COLO829 (cell line): ENCODE measurements at regions not wholly inside any gene's neighbourhood (a gene's known extent, or its start where the extent isn't known, plus 50 kb on each side); places are given as distances from the start of the nearest gene placed in this dataset.
"Not testable (repeated sequence)": the region's sequence is repeated elsewhere in the genome, so short reads cannot be mapped to it uniquely, and the experiment has no call there.

Experiments used
- DNase-seq: peaks from one replicate; pipeline ENCODE4 v3.0.0; 2012; ENCODE audit warnings: low spot score

GRCh38 chr5:72692651-72693442 lies 123.6 kb upstream of the TNPO1 start:
- DNase-seq = no peak

GRCh38 chr5:72692231-72692637 lies 124.2 kb upstream of the TNPO1 start:
- DNase-seq = peak; percentile 9

- no peak for DNase-seq
These were observed 124.7 kb upstream of the TNPO1 start for GRCh38 chr5:72691751-72692150.

GRCh38 chr5:72688916-72689315 lies 127.5 kb upstream of the TNPO1 start:
- DNase-seq = no peak

GRCh38 chr5:72687288-72687687 lies 129.2 kb upstream of the TNPO1 start:
- no peak for DNase-seq

- DNase-seq = no peak
These were observed 133.9 kb upstream of the TNPO1 start for GRCh38 chr5:72682561-72682960.

GRCh38 chr5:72681781-72682180 lies 134.7 kb upstream of the TNPO1 start:
- DNase-seq = no peak

- no peak for DNase-seq
These were observed 139.0 kb upstream of the TNPO1 start for GRCh38 chr5:72677447-72677846.

GRCh38 chr5:72676831-72677230 lies 139.6 kb upstream of the TNPO1 start:
- DNase-seq = not testable (repeated sequence)

- no peak for DNase-seq
These were observed 142.8 kb upstream of the TNPO1 start for GRCh38 chr5:72673623-72674022.

GRCh38 chr5:72673180-72673579 lies 143.3 kb upstream of the TNPO1 start:
- no peak for DNase-seq

- no peak for DNase-seq
These were observed 148.8 kb upstream of the TNPO1 start for GRCh38 chr5:72667708-72668107.

- no peak for DNase-seq
These were observed 153.5 kb upstream of the TNPO1 start for GRCh38 chr5:72662936-72663335.

- no peak for DNase-seq
These were observed 154.2 kb upstream of the TNPO1 start for GRCh38 chr5:72662305-72662704.

GRCh38 chr5:72661405-72661804 lies 154.2 kb upstream of the ZNF366 start:
- peak; percentile 3 for DNase-seq

GRCh38 chr5:72659726-72660125 lies 152.5 kb upstream of the ZNF366 start:
- no peak for DNase-seq

- no peak for DNase-seq
These were observed 151.7 kb upstream of the ZNF366 start for GRCh38 chr5:72658761-72659540.

- no peak for DNase-seq
These were observed 151.0 kb upstream of the ZNF366 start for GRCh38 chr5:72658161-72658560.

- no peak for DNase-seq
These were observed 149.7 kb upstream of the ZNF366 start for GRCh38 chr5:72656756-72657513.

GRCh38 chr5:72656331-72656730 lies 149.1 kb upstream of the ZNF366 start:
- no peak for DNase-seq

GRCh38 chr5:72654231-72654630 lies 147.0 kb upstream of the ZNF366 start:
- DNase-seq = no peak

- DNase-seq = no peak
These were observed 146.4 kb upstream of the ZNF366 start for GRCh38 chr5:72653586-72653985.

- no peak for DNase-seq
These were observed 144.6 kb upstream of the ZNF366 start for GRCh38 chr5:72651779-72652178.
